HEK293T (cell line): ENCODE measurements at regions not wholly inside any gene's neighbourhood (a gene's known extent, or its start where the extent isn't known, plus 50 kb on each side); places are given as distances from the start of the nearest gene placed in this dataset.

Experiments used
- CTCF ChIA-PET: fragments of 350-600 bp; formaldehyde crosslinking; extraction: SDS; loops from one replicate; lab custom pipeline; 2021; ENCODE audit warnings: antibody characterized with exemption, inconsistent platforms; lab: Yijun Ruan, JAX
- POLR2A ChIA-PET: fragments of 350-600 bp; formaldehyde crosslinking; extraction: SDS; loops from one replicate; lab custom pipeline; 2020; ENCODE audit warnings: antibody characterized with exemption, inconsistent platforms; lab: Yijun Ruan, JAX
- DNase-seq: peaks from one replicate; pipeline ENCODE4 v3.0.0; 2012; ENCODE audit warnings: mixed read lengths; ENCODE audit errors: extremely low spot score
- ARNT ChIP-seq: fragments of 450-650 bp; IDR thresholded peaks from 2 replicates; pipeline ENCODE4 v1.6.1; 2017; ENCODE audit warnings: mild to moderate bottlenecking
- BHLHE40 ChIP-seq: fragments of 450-650 bp; IDR thresholded peaks from 2 replicates; pipeline ENCODE4 v1.6.1; 2016; ENCODE audit warnings: mild to moderate bottlenecking, moderate library complexity, borderline replicate concordance
- CTBP1 ChIP-seq: fragments of 450-650 bp; IDR thresholded peaks from 2 replicates; pipeline ENCODE4 v1.6.1; 2016; ENCODE audit warnings: borderline replicate concordance
- FOXA1 ChIP-seq: fragments of 450-650 bp; IDR thresholded peaks from 2 replicates; pipeline ENCODE4 v1.6.1; 2016; ENCODE audit warnings: mild to moderate bottlenecking
- FOXM1 ChIP-seq: fragments of 450-650 bp; IDR thresholded peaks from 2 replicates; pipeline ENCODE4 v1.6.1; 2017; ENCODE audit warnings: mild to moderate bottlenecking, borderline replicate concordance
- HDGF ChIP-seq: fragments of 450-650 bp; IDR thresholded peaks from 2 replicates; pipeline ENCODE4 v1.6.1; 2017; ENCODE audit warnings: antibody characterized with exemption, borderline replicate concordance
- L3MBTL2 ChIP-seq: fragments of 450-650 bp; conservative IDR thresholded peaks from 2 replicates; pipeline ENCODE4 v1.6.1; 2016; ENCODE audit warnings: mild to moderate bottlenecking
- LEF1 ChIP-seq: fragments of 450-650 bp; IDR thresholded peaks from 2 replicates; pipeline ENCODE4 v1.6.1; 2017; ENCODE audit warnings: mild to moderate bottlenecking, borderline replicate concordance
- NFRKB ChIP-seq: fragments of 450-650 bp; IDR thresholded peaks from 2 replicates; pipeline ENCODE4 v1.6.1; 2016; ENCODE audit warnings: mild to moderate bottlenecking, moderate library complexity
- SUZ12 ChIP-seq: fragments of 450-650 bp; IDR thresholded peaks from 2 replicates; pipeline ENCODE4 v1.6.1; 2016; ENCODE audit warnings: mild to moderate bottlenecking
- TARDBP ChIP-seq: fragments of 450-650 bp; IDR thresholded peaks from 2 replicates; pipeline ENCODE4 v1.6.1; 2016
- TF ChIP-seq, protein P1 (sequence below): fragments of 450-650 bp; IDR thresholded peaks from 2 replicates; pipeline ENCODE4 v1.6.1; 2016

DNA sequence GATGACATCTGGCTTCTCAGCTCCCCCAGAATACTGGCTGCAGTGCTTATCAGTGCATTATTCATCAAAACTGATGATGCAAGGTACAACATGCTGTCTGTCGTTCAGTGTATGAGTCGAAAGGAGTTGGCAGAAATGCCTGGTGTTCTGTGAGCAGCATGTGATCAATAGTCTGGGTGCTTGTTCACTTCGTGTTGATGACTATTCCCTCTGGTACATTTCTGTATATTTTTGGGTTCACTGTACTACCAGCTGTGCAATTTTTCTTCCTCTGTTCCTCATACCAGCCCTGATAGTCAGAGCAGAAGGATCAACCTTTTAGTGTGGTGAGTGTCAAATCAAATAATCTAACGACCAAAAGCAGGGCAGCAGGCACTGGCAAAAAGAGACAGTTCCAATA, 59.0 kb upstream of the KLHL14 start:
- ChIA-PET POLR2A (no interaction called here), CTCF (interaction anchor here (1.1 kb wide), 1 partner anchor 86 kb away, joined by 4 read pairs; no protein-coding TSS in a partner anchor)
- no peak for DNase-seq
- no peak for TF ChIP-seq SUZ12
- TF ChIP-seq, protein P1, sequence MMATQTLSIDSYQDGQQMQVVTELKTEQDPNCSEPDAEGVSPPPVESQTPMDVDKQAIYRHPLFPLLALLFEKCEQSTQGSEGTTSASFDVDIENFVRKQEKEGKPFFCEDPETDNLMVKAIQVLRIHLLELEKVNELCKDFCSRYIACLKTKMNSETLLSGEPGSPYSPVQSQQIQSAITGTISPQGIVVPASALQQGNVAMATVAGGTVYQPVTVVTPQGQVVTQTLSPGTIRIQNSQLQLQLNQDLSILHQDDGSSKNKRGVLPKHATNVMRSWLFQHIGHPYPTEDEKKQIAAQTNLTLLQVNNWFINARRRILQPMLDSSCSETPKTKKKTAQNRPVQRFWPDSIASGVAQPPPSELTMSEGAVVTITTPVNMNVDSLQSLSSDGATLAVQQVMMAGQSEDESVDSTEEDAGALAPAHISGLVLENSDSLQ = no peak
- no peak for TF ChIP-seq L3MBTL2
- no peak for TF ChIP-seq ARNT
- no peak for TF ChIP-seq BHLHE40
- no peak for TF ChIP-seq HDGF

DNA sequence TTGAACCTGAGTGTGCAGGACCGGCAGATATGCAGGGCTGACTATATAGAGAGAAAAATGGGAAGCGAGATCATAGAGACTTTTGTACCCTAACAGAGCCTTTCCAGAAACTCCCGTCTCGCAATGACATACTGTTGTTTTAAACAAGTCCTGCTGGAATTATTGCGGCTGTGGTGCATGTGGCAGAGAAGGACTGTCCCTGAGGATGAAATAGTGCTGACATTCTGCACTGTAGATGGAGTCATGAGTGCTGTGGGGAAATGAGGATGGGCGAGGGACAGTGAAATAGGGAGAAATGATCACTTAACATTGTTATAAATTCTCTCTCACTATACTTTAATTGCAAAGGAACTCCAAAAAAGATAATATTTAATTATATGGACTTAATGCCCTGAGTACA, 50.4 kb upstream of the KLHL14 start:
- DNase-seq = no peak
- no peak for TF ChIP-seq ARNT
- no peak for TF ChIP-seq LEF1
- TF ChIP-seq, protein P1 = no peak
- no peak for TF ChIP-seq L3MBTL2
- TF ChIP-seq FOXM1 = no peak
- TF ChIP-seq CTBP1 = no peak
- TF ChIP-seq TARDBP = no peak
- no peak for TF ChIP-seq NFRKB
- no peak for TF ChIP-seq FOXA1
- no peak for TF ChIP-seq SUZ12
- ChIA-PET POLR2A (no interaction called here), CTCF (interaction anchor here (0.6 kb wide), 1 partner anchor 23 kb away, joined by 3 read pairs; no protein-coding TSS in a partner anchor)
